ENCODE measurements at regions not wholly inside any gene's neighbourhood (a gene's known extent, or its start where the extent isn't known, plus 50 kb on each side); places are given as distances from the start of the nearest gene placed in this dataset.

DNA sequence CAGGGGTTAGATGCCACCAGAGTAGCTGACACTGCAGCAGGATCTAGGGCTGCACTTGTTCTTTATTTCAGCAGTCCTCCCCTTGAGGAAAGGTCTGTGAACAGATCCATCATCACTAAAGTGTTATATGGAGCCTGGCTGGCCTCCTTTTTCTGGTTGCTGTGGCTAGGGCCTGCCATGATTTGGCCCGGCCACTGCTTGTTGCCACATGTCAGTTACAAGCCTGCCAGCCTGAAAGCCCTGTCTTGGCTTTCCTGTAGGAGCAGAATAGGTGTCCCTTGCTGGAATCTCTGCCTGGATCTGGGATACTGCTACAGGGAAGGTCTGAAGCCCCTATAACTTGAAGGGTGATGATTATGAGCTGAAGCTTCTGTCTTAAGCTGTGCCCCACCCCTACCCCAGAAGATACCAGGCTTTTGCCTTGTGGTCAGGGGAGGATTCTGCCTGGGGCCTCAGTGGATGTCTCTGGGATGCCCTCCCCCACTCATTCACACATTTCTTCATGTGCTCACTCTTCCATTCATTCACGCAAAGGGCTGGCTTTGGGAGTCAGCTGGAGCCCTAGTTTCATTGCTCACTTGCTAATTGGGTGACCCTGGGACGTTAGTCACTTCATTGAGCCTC, 64.7 kb downstream of the NDUFS5 start:
- intact Hi-C loops (cut with micrococcal nuclease), result no loop called here
- peaks cover 11 to 15% of the 10 kb centered on the region in 2 donors for H3K4me1 ChIP-seq (ENCODE audit: control insufficient read depth in 1 of 2, insufficient read depth in 2 of 2, low read length in 2 of 2)
- no peaks in the 10 kb centered on the region for H3K27me3 ChIP-seq (ENCODE audit: control insufficient read depth in 2 of 2, insufficient read depth in 2 of 2, low read length in 2 of 2)
- no peak overlapping the region for H3K4me3 Mint-ChIP-seq
- 94% methylated on average over 2 of the region's 3 CpGs for WGBS (ENCODE audit: insufficient coverage)
- no peaks in the 10 kb centered on the region for H4K20me1 ChIP-seq (ENCODE audit: insufficient read depth, low read length)
- no peak overlapping the region for H3K4me2 ChIP-seq (replicated peaks; ENCODE audit: extremely low read depth, low read length, poor library complexity, severe bottlenecking)
- no peak for DNase-seq
- no peak overlapping the region for H2AFZ ChIP-seq (ENCODE audit: insufficient read depth, low read depth, low read length, poor library complexity, severe bottlenecking)
- TF ChIP-seq, protein P1, sequence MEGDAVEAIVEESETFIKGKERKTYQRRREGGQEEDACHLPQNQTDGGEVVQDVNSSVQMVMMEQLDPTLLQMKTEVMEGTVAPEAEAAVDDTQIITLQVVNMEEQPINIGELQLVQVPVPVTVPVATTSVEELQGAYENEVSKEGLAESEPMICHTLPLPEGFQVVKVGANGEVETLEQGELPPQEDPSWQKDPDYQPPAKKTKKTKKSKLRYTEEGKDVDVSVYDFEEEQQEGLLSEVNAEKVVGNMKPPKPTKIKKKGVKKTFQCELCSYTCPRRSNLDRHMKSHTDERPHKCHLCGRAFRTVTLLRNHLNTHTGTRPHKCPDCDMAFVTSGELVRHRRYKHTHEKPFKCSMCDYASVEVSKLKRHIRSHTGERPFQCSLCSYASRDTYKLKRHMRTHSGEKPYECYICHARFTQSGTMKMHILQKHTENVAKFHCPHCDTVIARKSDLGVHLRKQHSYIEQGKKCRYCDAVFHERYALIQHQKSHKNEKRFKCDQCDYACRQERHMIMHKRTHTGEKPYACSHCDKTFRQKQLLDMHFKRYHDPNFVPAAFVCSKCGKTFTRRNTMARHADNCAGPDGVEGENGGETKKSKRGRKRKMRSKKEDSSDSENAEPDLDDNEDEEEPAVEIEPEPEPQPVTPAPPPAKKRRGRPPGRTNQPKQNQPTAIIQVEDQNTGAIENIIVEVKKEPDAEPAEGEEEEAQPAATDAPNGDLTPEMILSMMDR (IDR thresholded peaks at IDR 0.05), result no peak
- no peaks in the 10 kb centered on the region for H3K9me3 ChIP-seq (replicated peaks in 1 of 2; ENCODE audit: control insufficient read depth in 1 of 2, insufficient read depth in 1 of 2, low read length in 2 of 2)
- no peaks in the 10 kb centered on the region for H3K36me3 Mint-ChIP-seq
- H3K9me3 Mint-ChIP-seq, result no peaks in the 10 kb centered on the region
- H3K4me3 ChIP-seq (replicated peaks in 1 of 3; ENCODE audit: low read depth in 2 of 3, low read length in 3 of 3), result no peak overlapping the region
- no peak overlapping the region for H3K9ac ChIP-seq (ENCODE audit: insufficient read depth, low read length, poor library complexity, severe bottlenecking)
- peak overlapping the region in 1 of 7 donors; percentile 15 for H3K27ac Mint-ChIP-seq
- no peaks in the 10 kb centered on the region for H3K36me3 ChIP-seq (replicated peaks in 1 of 2; ENCODE audit: control insufficient read depth in 1 of 2, insufficient read depth in 2 of 2, low read length in 2 of 2)
- H3K27ac ChIP-seq (ENCODE audit: low read depth in 1 of 2, low read length in 2 of 2), result no peak overlapping the region
- H3K79me2 ChIP-seq (ENCODE audit: insufficient read depth, low read length), result no peaks in the 10 kb centered on the region
- H3K4me1 Mint-ChIP-seq, result peaks cover 26% of the 10 kb centered on the region
- peaks cover 0 to 8% (median 5%) of the 10 kb centered on the region in 3 donors for H3K27me3 Mint-ChIP-seq (ENCODE audit: low read depth in 3 of 3)

DNA sequence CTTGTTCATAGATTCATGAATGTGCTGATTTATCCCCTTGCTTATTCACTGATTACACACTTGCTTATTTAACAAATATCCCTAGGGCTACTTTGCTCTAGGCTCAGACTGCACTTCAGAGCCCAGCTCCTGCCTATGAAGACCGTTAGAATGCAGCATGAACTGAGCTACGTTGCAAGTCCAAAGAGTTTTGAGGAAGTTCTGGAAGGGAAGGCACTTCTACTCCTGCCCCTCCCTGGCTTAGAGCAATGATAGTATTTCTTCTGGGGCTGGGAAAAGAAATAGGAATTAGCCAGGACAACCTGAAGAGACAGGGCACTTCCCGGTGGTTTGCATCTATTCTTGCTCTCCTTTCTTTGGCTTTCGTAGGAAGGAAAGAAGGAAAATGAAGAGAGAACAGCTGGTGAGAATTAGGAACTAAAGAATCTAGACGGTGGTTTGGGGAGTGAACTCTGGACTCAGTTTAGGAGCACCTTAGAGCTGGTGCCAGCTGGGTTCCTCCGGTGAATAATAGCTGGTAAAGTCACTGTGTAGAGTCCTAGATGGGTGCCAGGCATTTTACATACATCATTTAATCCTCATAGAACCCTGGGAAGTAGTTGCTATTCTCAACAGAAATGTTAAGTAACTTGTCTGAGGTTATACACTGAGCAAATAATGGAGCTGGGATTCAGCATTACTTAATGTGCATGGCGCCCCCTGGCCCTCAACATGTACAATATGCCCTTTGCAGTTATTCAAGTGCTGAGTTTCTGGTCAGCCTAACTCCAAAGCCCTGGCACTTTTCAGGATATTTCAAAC, 65.9 kb downstream of the NDUFS5 start:
- intact Hi-C loops (cut with micrococcal nuclease), result no loop called here
- Histone ChIP-seq H3K36me3 (replicated peaks in 1 of 2; ENCODE audit: control insufficient read depth in 1 of 2, insufficient read depth in 2 of 2, low read length in 2 of 2) (no peaks in the 10 kb centered on the region), H3K27me3 (ENCODE audit: control insufficient read depth in 2 of 2, insufficient read depth in 2 of 2, low read length in 2 of 2) (no peaks in the 10 kb centered on the region), H3K4me2 (replicated peaks; ENCODE audit: extremely low read depth, low read length, poor library complexity, severe bottlenecking) (peak overlapping the region; percentile 1), H3K9me3 (replicated peaks in 1 of 2; ENCODE audit: control insufficient read depth in 1 of 2, insufficient read depth in 1 of 2, low read length in 2 of 2) (no peaks in the 10 kb centered on the region), H3K4me3 (replicated peaks in 1 of 3; ENCODE audit: low read depth in 2 of 3, low read length in 3 of 3) (no peak overlapping the region), H2AFZ (ENCODE audit: insufficient read depth, low read depth, low read length, poor library complexity, severe bottlenecking) (peak overlapping the region; percentile 21), H4K20me1 (ENCODE audit: insufficient read depth, low read length) (no peaks in the 10 kb centered on the region), H3K79me2 (ENCODE audit: insufficient read depth, low read length) (no peaks in the 10 kb centered on the region), H3K4me1 (ENCODE audit: control insufficient read depth in 1 of 2, insufficient read depth in 2 of 2, low read length in 2 of 2) (peaks cover 11 to 15% of the 10 kb centered on the region in 2 donors), H3K9ac (ENCODE audit: insufficient read depth, low read length, poor library complexity, severe bottlenecking) (no peak overlapping the region), H3K27ac (ENCODE audit: low read depth in 1 of 2, low read length in 2 of 2) (no peak overlapping the region)
- H3K4me1 Mint-ChIP-seq, result peaks cover 21% of the 10 kb centered on the region
- DNase-seq, result peak in 2 of 3 donors; percentile 35 to 42
- TF ChIP-seq, protein P1 (IDR thresholded peaks at IDR 0.05), result peak; percentile 67
- WGBS (ENCODE audit: insufficient coverage), result 12% methylated on average over 3 of the region's 7 CpGs
- H3K27me3 Mint-ChIP-seq (ENCODE audit: low read depth in 3 of 3), result peaks cover 0 to 7% (median 3%) of the 10 kb centered on the region in 3 donors
- peak overlapping the region; percentile 39 to 48 for H3K4me3 Mint-ChIP-seq
- H3K27ac Mint-ChIP-seq, result peak overlapping the region in 2 of 7 donors; percentile 16 to 33
- no peaks in the 10 kb centered on the region for H3K36me3 Mint-ChIP-seq
- no peaks in the 10 kb centered on the region for H3K9me3 Mint-ChIP-seq

Measured in CD14-positive monocyte (primary cell).